ENCODE measurements at regions not wholly inside any gene's neighbourhood (a gene's known extent, or its start where the extent isn't known, plus 50 kb on each side); places are given as distances from the start of the nearest gene placed in this dataset.

DNA sequence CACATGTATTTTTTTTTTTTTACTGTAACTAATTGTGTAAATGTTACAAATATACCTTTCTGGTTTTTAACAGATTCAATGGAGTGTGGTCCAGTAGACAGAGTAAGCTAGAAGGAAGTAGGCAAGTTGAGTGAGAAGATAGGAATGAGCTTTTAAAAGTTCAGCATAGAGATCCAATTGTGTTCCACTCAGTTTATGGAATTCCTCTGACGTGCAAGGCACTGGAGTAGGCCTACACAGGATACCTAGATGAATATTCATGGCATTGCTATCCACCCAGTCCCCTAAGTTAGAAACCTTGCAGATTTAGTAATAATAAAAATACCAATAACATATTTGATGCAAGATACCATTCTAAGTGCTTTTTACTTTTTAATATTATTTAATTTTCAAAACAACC is 225.6 kb upstream of the ARID2 start:
- TF ChIP-seq POLR2A (IDR thresholded peaks at IDR 0.05; ENCODE audit: low read length), result no peak
- TF ChIP-seq GATA1 (IDR thresholded peaks at IDR 0.05; ENCODE audit: low read depth, low read length), result no peak

Measured in erythroblast (primary cell).